AG09319 (cell line): ENCODE measurements at regions not wholly inside any gene's neighbourhood (a gene's known extent, or its start where the extent isn't known, plus 50 kb on each side); places are given as distances from the start of the nearest gene placed in this dataset.

ENCODE experiments used
- DNase-seq: peaks from one replicate; pipeline ENCODE4 v3.0.0-alpha.2; 2010; ENCODE audit warnings: low read depth; ENCODE audit errors: extremely low read depth
- CTCF ChIP-seq: IDR thresholded peaks from 2 replicates; pipeline ENCODE4 v1.5.1; 2011; ENCODE audit warnings: low read depth, mild to moderate bottlenecking, inconsistent platforms, low read length, moderate library complexity

GRCh38 chr16:64363039-64363438 lies 758.8 kb downstream of the CDH11 start:
- DNase-seq = no peak
- TF ChIP-seq CTCF = no peak

- DNase-seq = no peak
- TF ChIP-seq CTCF = no peak
Measured at GRCh38 chr16:64362193-64362592, 759.7 kb downstream of the CDH11 start.

GRCh38 chr16:64361753-64362152 lies 760.1 kb downstream of the CDH11 start:
- no peak for TF ChIP-seq CTCF
- DNase-seq = no peak

- DNase-seq = no peak
- no peak for TF ChIP-seq CTCF
Measured at GRCh38 chr16:64358291-64358690, 763.6 kb downstream of the CDH11 start.

- DNase-seq = peak; percentile 66
- no peak for TF ChIP-seq CTCF
Measured at GRCh38 chr16:64356267-64356666, 765.6 kb downstream of the CDH11 start.

GRCh38 chr16:64352246-64352645 lies 769.6 kb downstream of the CDH11 start:
- no peak for DNase-seq

GRCh38 chr16:64351121-64351520 lies 770.7 kb downstream of the CDH11 start:
- no peak for DNase-seq
- TF ChIP-seq CTCF = no peak

More at GRCh38 chr16:64352246-64352645, 769.6 kb downstream of the CDH11 start:
- TF ChIP-seq CTCF = no peak
